ENCODE measurements at regions not wholly inside any gene's neighbourhood (a gene's known extent, or its start where the extent isn't known, plus 50 kb on each side); places are given as distances from the start of the nearest gene placed in this dataset.

- TF ChIP-seq ZNF274 (IDR thresholded peaks at IDR 0.05; ENCODE audit: low read depth, low read length) (no peak), SP1 (IDR thresholded peaks at IDR 0.05; ENCODE audit: low read depth) (no peak), FOSL1 (IDR thresholded peaks at IDR 0.05; ENCODE audit: low read depth) (no peak), EGR1 (IDR thresholded peaks at IDR 0.05; ENCODE audit: low read depth) (no peak), CEBPB (IDR thresholded peaks at IDR 0.05; ENCODE audit: low read depth) (no peak), CTCF (IDR thresholded peaks at IDR 0.05 in 2 of 3, conservative IDR thresholded peaks at IDR 0.05 in 1 of 3; ENCODE audit: borderline replicate concordance in 1 of 3, insufficient read depth in 1 of 3, low read depth in 2 of 3, low read length in 2 of 3) (no peak), CBX3 (IDR thresholded peaks at IDR 0.05; ENCODE audit: low read depth) (no peak), ZFX (IDR thresholded peaks at IDR 0.05) (no peak), POLR2AphosphoS5 (IDR thresholded peaks at IDR 0.05; ENCODE audit: low read depth, low read length) (no peak), MAX (IDR thresholded peaks at IDR 0.05) (no peak), POLR2A (IDR thresholded peaks at IDR 0.05; ENCODE audit: borderline replicate concordance, extremely low read depth, insufficient read depth, insufficient read length) (no peak)
These were observed 110.8 kb upstream of the EEA1 start (continued) for GRCh38 chr12:93039930-93040329.

GRCh38 chr12:93040367-93040766, 111.3 kb upstream of the EEA1 start:
- Histone ChIP-seq H3K9me2 (ENCODE audit: insufficient read depth) (no peaks in the 10 kb centered on the region), H3K79me2 (ENCODE audit: insufficient read depth, low read length) (no peaks in the 10 kb centered on the region), H3K27ac (ENCODE audit: low read depth, low read length) (no peak overlapping the region), H3K9ac (ENCODE audit: low read length) (no peak overlapping the region), H2AFZ (ENCODE audit: low read depth, low read length, poor library complexity, severe bottlenecking) (no peak overlapping the region), H4K20me1 (ENCODE audit: insufficient read depth) (no peaks in the 10 kb centered on the region), H3K27me3 (ENCODE audit: insufficient read depth, low read length) (no peaks in the 10 kb centered on the region), H3K4me3 (replicated peaks in 1 of 2; ENCODE audit: low read depth in 1 of 2, low read length in 2 of 2) (no peak overlapping the region), H3K4me1 (ENCODE audit: control insufficient read depth in 1 of 2, insufficient read depth in 2 of 2, low read length in 2 of 2) (no peaks in the 10 kb centered on the region), H3K36me3 (ENCODE audit: control insufficient read depth in 1 of 2, insufficient read depth in 2 of 2, low read length in 2 of 2) (no peaks in the 10 kb centered on the region), H3K9me3 (ENCODE audit: control insufficient read depth in 1 of 2, insufficient read depth in 1 of 2, low read depth in 1 of 2, low read length in 2 of 2) (no peaks in the 10 kb centered on the region), H3K4me2 (ENCODE audit: low read length) (no peak overlapping the region)
- POLR2A ChIA-PET = no interaction called here
- DNase-seq (ENCODE audit: low read depth, low spot score) (no peak), ATAC-seq (no peak)
- CTCF ChIA-PET = no interaction called here
- intact Hi-C loops (cut with micrococcal nuclease) = no loop called here
- RAD21 ChIA-PET (ENCODE audit: low non-redundant PET in 1 of 2, low total read pairs in 2 of 2, uncharacterized antibody in 2 of 2, unreplicated experiment in 2 of 2) = no interaction called here
- no TSS peak for BruUV-seq (replicated peaks)
- TF ChIP-seq ZBTB33 (IDR thresholded peaks at IDR 0.05; ENCODE audit: extremely low read depth, insufficient replicate concordance, low read length) = no peak
- no peak for TF ChIP-seq EGR1 (IDR thresholded peaks at IDR 0.05; ENCODE audit: low read depth)
- TF ChIP-seq CBX3 (IDR thresholded peaks at IDR 0.05; ENCODE audit: low read depth) = no peak
- no peak for TF ChIP-seq ZNF274 (IDR thresholded peaks at IDR 0.05; ENCODE audit: low read depth, low read length)
- no peak for TF ChIP-seq EZH2 (IDR thresholded peaks at IDR 0.05)
- TF ChIP-seq CEBPB (IDR thresholded peaks at IDR 0.05; ENCODE audit: low read depth) = no peak
- TF ChIP-seq SRF (IDR thresholded peaks at IDR 0.05; ENCODE audit: low read depth) = no peak
- TF ChIP-seq EZH2phosphoT487 (IDR thresholded peaks at IDR 0.05; ENCODE audit: borderline replicate concordance) = no peak
- TF ChIP-seq FOSL1 (IDR thresholded peaks at IDR 0.05; ENCODE audit: low read depth) = no peak
- no peak for TF ChIP-seq MAX (IDR thresholded peaks at IDR 0.05)
- TF ChIP-seq SP1 (IDR thresholded peaks at IDR 0.05; ENCODE audit: low read depth) = no peak
- TF ChIP-seq RAD21 (IDR thresholded peaks at IDR 0.05; ENCODE audit: low read depth) = no peak
- TF ChIP-seq JUND (IDR thresholded peaks at IDR 0.05) = no peak
- no peak for TF ChIP-seq SIN3A (IDR thresholded peaks at IDR 0.05; ENCODE audit: low read depth)
- no peak for TF ChIP-seq POLR2A (IDR thresholded peaks at IDR 0.05; ENCODE audit: borderline replicate concordance, extremely low read depth, insufficient read depth, insufficient read length)
- no peak for TF ChIP-seq POLR2AphosphoS5 (IDR thresholded peaks at IDR 0.05; ENCODE audit: low read depth, low read length)
- TF ChIP-seq REST (IDR thresholded peaks at IDR 0.05; ENCODE audit: low read depth) = no peak
